Ishikawa (cell line): ENCODE measurements at regions not wholly inside any gene's neighbourhood (a gene's known extent, or its start where the extent isn't known, plus 50 kb on each side); places are given as distances from the start of the nearest gene placed in this dataset.

Experiments
- EP300 ChIP-seq: IDR thresholded peaks from 2 replicates; pipeline ENCODE4 v1.6.1; 2012; ENCODE audit warnings: borderline replicate concordance
- MAX ChIP-seq: IDR thresholded peaks from 2 replicates; pipeline ENCODE4 v1.6.1; 2012
- NFIC ChIP-seq: IDR thresholded peaks from 2 replicates; pipeline ENCODE4 v1.6.1; 2012

GRCh38 chr2:121855510-121855909 is 100.1 kb downstream of the TSN start:
- TF ChIP-seq MAX, result no peak
- no peak for TF ChIP-seq EP300
- TF ChIP-seq NFIC, result no peak
